GM10248 (cell line): ENCODE measurements at regions not wholly inside any gene's neighbourhood (a gene's known extent, or its start where the extent isn't known, plus 50 kb on each side); places are given as distances from the start of the nearest gene placed in this dataset.

Source experiments
- CTCF ChIA-PET: fragments of 300-600 bp; sonication (Branson Sonifier 250); formaldehyde crosslinking; extraction: SDS; loops from one replicate; lab custom pipeline; 2021; ENCODE audit warnings: antibody characterized with exemption; lab: Yijun Ruan, JAX
- POLR2A ChIA-PET: fragments of 350-650 bp; sonication (Branson Sonifier 250); formaldehyde crosslinking; extraction: SDS; loops from one replicate; lab custom pipeline; 2020; ENCODE audit warnings: antibody characterized with exemption; lab: Yijun Ruan, JAX
- DNase-seq: peaks from one replicate; pipeline ENCODE4 v3.0.0; 2012; ENCODE audit errors: extremely low spot score
- TF ChIP-seq, protein P1 (sequence below): IDR thresholded peaks from 2 replicates; pipeline ENCODE4 v1.5.1; 2012; ENCODE audit warnings: mild to moderate bottlenecking, low read depth; ENCODE audit errors: extremely low read depth, missing control alignments, control extremely low read depth

DNA sequence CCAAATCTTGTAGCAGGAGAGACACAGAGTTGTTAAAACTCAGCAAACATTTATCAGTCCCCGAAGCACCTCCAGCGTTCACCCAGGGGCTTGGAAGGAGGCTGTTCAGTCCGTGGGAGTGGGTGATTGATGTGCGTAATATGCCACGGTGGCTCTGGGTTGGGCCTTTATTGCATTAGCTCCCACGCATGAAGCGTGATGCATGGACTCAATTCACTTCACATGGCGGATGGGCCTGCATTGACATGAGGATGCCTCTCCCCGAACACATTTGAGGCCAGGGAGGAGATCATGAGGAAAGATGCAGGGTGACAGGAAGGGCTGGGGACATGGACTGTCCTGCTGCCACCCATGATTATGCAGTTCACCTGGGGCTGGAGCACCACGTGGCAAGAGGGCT is 126.5 kb downstream of the FAM43A start:
- no peak for DNase-seq
- ChIA-PET CTCF (no interaction called here), POLR2A (no interaction called here)
- TF ChIP-seq, protein P1, sequence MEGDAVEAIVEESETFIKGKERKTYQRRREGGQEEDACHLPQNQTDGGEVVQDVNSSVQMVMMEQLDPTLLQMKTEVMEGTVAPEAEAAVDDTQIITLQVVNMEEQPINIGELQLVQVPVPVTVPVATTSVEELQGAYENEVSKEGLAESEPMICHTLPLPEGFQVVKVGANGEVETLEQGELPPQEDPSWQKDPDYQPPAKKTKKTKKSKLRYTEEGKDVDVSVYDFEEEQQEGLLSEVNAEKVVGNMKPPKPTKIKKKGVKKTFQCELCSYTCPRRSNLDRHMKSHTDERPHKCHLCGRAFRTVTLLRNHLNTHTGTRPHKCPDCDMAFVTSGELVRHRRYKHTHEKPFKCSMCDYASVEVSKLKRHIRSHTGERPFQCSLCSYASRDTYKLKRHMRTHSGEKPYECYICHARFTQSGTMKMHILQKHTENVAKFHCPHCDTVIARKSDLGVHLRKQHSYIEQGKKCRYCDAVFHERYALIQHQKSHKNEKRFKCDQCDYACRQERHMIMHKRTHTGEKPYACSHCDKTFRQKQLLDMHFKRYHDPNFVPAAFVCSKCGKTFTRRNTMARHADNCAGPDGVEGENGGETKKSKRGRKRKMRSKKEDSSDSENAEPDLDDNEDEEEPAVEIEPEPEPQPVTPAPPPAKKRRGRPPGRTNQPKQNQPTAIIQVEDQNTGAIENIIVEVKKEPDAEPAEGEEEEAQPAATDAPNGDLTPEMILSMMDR, result no peak

DNA sequence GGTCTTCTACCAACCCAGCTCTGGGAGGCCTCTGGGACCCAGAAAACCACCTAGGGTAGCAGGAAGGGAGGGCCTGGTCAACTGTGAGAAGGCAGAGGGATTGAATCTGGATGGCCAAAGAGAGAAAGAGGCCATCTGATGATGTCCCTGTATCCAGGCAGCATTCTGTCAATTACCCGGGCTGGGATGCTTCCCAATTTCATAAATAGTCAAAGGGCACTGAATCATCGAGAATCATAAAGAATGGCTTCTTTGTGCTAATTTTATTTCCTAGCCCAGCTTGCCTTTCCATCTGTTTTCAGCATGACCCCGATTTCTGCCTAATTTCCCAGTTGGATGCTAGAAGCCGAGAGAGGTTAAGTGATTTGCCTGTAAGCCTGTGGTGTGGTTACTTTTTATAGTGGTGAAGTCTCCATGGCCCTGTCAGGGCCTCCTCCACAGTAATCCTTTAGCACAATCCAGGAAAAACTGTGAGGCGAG is 129.2 kb downstream of the FAM43A start:
- TF ChIP-seq, protein P1, result no peak
- ChIA-PET POLR2A (no interaction called here), CTCF (no interaction called here)
- DNase-seq, result no peak

DNA sequence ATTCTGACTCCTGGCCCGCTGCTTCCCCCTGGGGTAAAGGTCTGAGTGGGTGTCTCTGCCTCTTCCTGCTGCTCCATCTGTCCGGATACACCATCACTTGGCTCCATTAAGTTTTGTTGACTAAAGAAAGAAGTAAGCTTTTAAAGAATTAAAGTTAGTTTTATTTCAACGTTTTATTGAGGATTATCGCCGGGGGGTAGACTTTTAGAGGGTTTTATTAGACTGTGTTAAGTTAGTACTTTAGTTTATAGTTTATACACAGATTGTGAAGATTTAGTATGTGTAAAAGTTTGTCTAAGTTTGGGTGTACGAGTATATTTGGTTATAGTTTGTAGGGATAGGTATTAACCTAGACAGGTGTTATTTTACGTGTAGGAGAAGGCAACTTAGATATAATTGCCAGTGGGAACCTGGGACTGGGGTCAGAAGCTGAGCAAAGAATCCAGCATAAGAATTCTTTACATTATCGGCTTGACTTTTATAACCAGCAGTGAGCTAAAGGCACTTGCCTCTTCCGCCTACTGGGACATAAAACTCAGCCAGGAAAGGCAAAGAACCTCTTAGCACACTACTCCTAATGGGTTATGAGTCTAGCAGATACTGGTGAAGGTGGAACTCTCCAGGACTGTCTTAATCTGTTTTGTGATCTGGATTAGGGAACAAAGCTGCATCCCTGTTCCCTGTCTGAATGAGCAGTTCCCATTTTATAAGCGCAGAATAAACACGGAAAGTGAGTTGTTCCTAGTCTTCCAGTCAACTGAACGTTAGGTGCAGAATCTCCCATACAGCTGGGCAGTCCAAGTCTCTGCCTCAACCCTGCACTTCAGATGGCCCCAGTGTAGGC is 131.3 kb downstream of the FAM43A start:
- DNase-seq, result no peak
- POLR2A ChIA-PET, result no interaction called here
- CTCF ChIA-PET, result interaction anchor here (1.4 to 2.0 kb wide), 4 partner anchors 10 to 134 kb away, joined by 3 to 8 read pairs (median 4); no protein-coding TSS in a partner anchor
- TF ChIP-seq, protein P1, result no peak

DNA sequence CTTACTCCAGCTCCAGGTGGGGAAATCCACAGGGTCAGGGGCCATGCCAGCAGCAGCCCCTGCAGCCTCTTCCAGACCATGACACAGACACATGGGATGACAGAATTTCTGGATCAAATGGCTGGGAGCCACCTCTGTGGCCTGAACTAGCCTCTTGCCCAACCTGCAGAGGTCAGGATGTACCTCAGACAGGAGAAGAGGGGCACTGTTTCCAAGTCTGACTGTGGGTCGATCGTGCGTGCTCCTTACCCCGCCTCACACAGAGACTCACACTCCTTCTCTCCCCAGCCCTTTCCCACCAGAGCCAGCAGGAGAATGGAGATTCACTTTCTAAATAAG is 131.9 kb downstream of the FAM43A start:
- CTCF ChIA-PET, result interaction anchor here (1.4 to 1.7 kb wide), 3 partner anchors 10 to 14 kb away, joined by 3 to 8 read pairs (median 4); no protein-coding TSS in a partner anchor
- TF ChIP-seq, protein P1, result no peak
- POLR2A ChIA-PET, result no interaction called here
- DNase-seq, result no peak

DNA sequence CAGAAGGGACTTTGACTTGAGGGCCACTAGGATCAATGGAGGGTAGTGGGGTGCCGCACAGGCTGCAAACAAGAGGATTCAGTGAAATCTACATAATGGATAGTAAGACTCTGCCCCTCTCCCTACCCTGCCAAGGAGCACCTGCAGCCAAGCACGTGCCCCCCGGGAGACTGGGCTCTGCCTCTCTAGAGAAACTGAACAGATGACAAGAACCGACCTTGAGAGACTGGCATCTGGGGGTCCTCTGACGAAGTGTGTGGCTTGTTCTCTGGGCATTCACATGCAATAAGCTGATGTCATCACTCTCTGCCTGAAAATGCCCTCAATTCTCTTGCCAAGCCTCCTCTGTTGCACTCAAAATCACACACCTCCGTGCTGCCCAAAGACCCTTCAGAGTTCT is 132.3 kb downstream of the FAM43A start:
- CTCF ChIA-PET, result interaction anchor here (1.4 kb wide), 1 partner anchor 9 kb away, joined by 3 read pairs; no protein-coding TSS in a partner anchor
- POLR2A ChIA-PET, result no interaction called here
- TF ChIP-seq, protein P1, result no peak

DNA sequence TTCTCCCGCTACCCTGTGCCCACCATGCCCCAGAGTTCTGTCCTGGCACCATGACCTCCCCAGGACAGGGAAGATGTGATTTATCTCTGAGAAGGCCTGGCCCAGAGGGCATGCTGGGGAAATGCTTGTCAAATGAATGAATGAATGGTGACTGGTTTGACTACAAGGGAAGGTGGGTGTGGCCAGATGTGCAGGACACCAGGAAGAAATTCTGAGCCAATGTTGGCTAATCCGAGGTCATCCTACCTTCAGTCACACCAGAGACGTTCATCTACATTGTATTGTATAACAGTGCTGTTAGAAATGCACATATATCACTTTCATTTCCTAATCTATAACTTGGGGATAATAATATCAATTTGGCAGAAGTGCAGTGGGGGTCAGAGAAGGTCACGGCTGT is 138.4 kb downstream of the FAM43A start:
- no peak for DNase-seq
- TF ChIP-seq, protein P1, result no peak
- CTCF ChIA-PET, result no interaction called here
- POLR2A ChIA-PET, result no interaction called here

More for the DNA sequence above, 132.3 kb downstream of the FAM43A start:
- DNase-seq, result no peak
